Activated T-helper 17 cell treated with anti-CD3 and anti-CD28 coated beads, Interleukin-2, amount 50 U/mL, for 72 hours (primary cell): ENCODE measurements at regions not wholly inside any gene's neighbourhood (a gene's known extent, or its start where the extent isn't known, plus 50 kb on each side); places are given as distances from the start of the nearest gene placed in this dataset.

Source experiments
- ATAC-seq: fragments of 150-1000 bp; cut with Tn5 transposase; replicated peaks from 2 replicates; pipeline ENCODE4 v1.10.0; 2021; ENCODE audit warnings: mild to moderate bottlenecking, moderate library complexity
- H3K27ac Mint-ChIP-seq: one replicate; pipeline ENCODE4 v1.8.0; 2022; ENCODE audit warnings: mixed read lengths
- H3K27me3 Mint-ChIP-seq: one replicate; pipeline ENCODE4 v1.8.0; 2022; ENCODE audit warnings: mixed read lengths
- H3K36me3 Mint-ChIP-seq: one replicate; pipeline ENCODE4 v1.8.0; 2022; ENCODE audit warnings: low read depth, mild to moderate bottlenecking, mixed read lengths
- H3K4me1 Mint-ChIP-seq: one replicate; pipeline ENCODE4 v1.8.0; 2022; ENCODE audit warnings: mixed read lengths
- H3K4me3 Mint-ChIP-seq: one replicate; pipeline ENCODE4 v1.8.0; 2022; ENCODE audit warnings: mild to moderate bottlenecking, mixed read lengths
- H3K9me3 Mint-ChIP-seq: one replicate; pipeline ENCODE4 v1.8.0; 2022; ENCODE audit warnings: mixed read lengths

DNA sequence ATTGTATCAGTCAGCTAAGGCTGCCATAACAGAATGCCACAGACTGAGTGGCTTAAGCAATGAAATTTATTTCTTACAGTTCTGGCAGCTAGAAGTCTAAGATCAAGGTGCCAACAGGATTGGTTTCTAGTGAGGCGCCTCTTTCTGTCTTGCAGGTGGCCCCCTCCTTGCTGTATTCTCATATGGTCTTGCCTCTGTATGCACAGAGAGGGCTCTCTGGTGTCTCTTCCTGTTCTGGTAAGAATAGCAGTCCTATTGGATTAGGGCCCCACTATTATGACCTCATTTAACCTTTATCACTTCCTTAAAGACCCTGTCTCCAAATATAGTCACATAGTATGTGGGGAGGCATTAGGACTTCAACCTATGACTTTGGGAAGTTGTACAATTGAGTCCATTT, 253.9 kb downstream of the EDEM1 start:
- peaks cover 12% of the 10 kb centered on the region for H3K27me3 Mint-ChIP-seq
- no peaks in the 10 kb centered on the region for H3K4me1 Mint-ChIP-seq
- no peak overlapping the region for H3K4me3 Mint-ChIP-seq
- ATAC-seq = no peak
- no peak overlapping the region for H3K27ac Mint-ChIP-seq
- H3K9me3 Mint-ChIP-seq = no peaks in the 10 kb centered on the region
- no peaks in the 10 kb centered on the region for H3K36me3 Mint-ChIP-seq

DNA sequence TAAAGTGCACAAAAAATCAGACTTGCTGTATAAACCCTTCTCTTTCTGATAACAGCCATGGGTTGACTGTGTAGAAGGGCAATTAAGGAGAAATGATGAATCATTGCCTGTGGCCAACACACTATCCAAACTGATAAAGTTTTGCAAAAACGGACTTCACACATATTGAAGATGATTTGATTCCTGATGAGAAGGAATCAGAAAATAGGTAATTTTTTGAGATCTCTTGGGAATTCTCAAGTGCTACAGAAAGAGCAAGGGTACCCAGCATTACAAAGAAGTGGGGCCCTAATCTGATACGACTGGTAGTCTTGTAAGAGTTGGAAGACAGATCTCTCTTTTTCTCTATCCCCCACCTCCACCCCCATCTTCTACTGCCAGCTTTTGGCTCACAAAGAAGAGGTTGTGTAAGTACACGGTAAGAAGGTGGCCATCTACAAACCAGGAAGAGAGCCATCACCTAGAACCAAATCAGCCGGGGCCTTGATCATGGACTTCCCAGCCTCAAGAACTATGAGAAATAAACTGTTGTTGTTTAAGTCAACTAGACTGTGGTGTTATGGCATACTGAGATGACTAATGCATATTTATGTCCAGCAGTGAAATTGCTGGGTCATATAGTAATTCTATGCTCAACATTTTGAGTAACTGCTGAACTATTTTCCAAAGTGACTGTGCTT, 254.7 kb downstream of the EDEM1 start:
- ATAC-seq = no peak
- Mint-ChIP-seq H3K4me3 (no peak overlapping the region), H3K36me3 (no peaks in the 10 kb centered on the region), H3K9me3 (no peaks in the 10 kb centered on the region), H3K27me3 (peaks cover 11% of the 10 kb centered on the region), H3K4me1 (no peaks in the 10 kb centered on the region), H3K27ac (no peak overlapping the region)

DNA sequence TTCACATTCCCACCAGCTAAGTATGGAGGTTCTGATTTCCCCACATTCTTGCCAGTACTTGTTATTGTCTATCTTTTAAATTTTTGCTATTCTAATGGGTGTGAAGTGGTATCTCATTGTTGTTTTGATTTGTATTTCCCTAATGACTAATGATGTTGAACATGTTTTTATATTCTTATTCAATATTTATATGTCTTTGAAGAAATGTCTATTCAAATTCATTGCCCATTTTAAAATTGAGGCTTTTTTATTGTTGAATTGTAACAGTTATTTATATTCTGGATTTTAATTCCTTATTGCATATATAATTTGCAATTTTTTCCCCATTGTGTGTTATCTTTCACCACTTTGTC, 255.3 kb downstream of the EDEM1 start:
- H3K27ac Mint-ChIP-seq = no peak overlapping the region
- H3K27me3 Mint-ChIP-seq = peaks cover 9% of the 10 kb centered on the region
- no peaks in the 10 kb centered on the region for H3K9me3 Mint-ChIP-seq
- H3K36me3 Mint-ChIP-seq = no peaks in the 10 kb centered on the region
- ATAC-seq = no peak
- no peak overlapping the region for H3K4me3 Mint-ChIP-seq
- no peaks in the 10 kb centered on the region for H3K4me1 Mint-ChIP-seq

DNA sequence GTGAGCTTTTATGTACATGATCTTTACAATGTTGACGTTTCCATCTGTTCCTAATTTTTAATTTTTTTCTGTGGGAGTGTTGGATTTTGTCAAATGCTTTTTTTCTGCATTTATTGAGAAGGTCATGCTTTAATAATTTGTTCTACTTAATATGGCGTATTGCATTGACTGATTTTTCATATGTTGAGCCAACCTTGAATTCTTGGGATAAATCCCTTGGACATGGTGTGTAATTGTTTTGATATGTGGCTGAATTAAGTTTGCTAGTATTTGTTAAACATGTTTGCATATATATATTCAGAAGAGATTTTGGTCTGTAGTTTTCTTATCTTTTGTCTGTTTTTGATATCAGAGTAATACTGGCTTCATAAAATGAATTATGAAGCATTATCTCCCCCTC, 256.7 kb downstream of the EDEM1 start:
- H3K27me3 Mint-ChIP-seq = peaks cover under 1% of the 10 kb centered on the region
- no peak for ATAC-seq
- no peak overlapping the region for H3K4me3 Mint-ChIP-seq
- H3K4me1 Mint-ChIP-seq = no peaks in the 10 kb centered on the region
- no peaks in the 10 kb centered on the region for H3K9me3 Mint-ChIP-seq
- no peak overlapping the region for H3K27ac Mint-ChIP-seq
- H3K36me3 Mint-ChIP-seq = no peaks in the 10 kb centered on the region

DNA sequence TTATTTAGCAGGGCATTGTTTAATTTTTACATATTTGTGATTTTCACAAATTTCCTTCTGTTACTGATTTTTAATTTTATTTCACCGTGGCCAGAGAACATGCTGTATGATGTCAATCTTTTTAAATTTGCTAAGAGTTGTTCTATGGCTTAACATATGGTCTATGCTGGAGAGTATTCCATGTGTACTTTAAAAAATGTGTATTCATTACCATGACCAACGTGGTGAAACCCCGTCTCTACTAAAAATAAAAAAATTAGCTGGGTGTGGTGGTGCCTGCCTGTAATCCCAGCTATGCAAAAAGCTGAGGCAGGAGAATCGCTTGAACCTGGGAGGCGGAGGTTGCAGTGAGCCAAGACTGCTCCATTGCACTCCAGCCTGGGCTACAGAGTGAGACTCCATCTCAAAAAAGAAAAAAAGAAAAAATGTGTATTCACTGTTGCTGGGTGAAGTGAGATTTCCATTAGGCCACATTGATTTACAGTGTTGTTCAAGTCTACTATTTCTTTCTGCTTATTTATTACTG, 258.2 kb downstream of the EDEM1 start:
- no peak overlapping the region for H3K4me3 Mint-ChIP-seq
- H3K27me3 Mint-ChIP-seq = peaks cover 7% of the 10 kb centered on the region
- no peak overlapping the region for H3K27ac Mint-ChIP-seq
- H3K4me1 Mint-ChIP-seq = no peaks in the 10 kb centered on the region
- no peak for ATAC-seq
- no peaks in the 10 kb centered on the region for H3K9me3 Mint-ChIP-seq
- H3K36me3 Mint-ChIP-seq = no peaks in the 10 kb centered on the region

DNA sequence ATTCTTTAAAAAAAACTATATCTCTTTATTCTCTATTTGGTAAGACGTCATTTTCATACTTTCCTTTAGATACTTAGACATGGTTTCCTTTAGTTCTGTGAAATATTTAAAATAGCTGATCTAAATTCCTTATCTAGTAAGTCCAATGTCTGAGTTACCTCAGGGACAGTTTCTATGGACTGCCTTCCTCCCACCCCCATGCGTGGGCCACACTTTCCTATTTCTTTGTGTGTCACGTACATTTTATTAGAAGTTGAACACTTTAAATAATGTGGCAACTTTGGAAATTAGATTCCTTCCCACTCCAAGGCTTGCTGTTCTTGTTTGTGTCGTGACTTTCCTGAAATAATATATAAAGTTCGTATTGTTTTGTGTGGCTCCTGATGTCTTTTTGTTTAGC, 260.7 kb downstream of the EDEM1 start:
- ATAC-seq = no peak
- no peaks in the 10 kb centered on the region for H3K9me3 Mint-ChIP-seq
- H3K27ac Mint-ChIP-seq = no peak overlapping the region
- H3K36me3 Mint-ChIP-seq = no peaks in the 10 kb centered on the region
- no peaks in the 10 kb centered on the region for H3K4me1 Mint-ChIP-seq
- peaks cover 9% of the 10 kb centered on the region for H3K27me3 Mint-ChIP-seq
- no peak overlapping the region for H3K4me3 Mint-ChIP-seq

DNA sequence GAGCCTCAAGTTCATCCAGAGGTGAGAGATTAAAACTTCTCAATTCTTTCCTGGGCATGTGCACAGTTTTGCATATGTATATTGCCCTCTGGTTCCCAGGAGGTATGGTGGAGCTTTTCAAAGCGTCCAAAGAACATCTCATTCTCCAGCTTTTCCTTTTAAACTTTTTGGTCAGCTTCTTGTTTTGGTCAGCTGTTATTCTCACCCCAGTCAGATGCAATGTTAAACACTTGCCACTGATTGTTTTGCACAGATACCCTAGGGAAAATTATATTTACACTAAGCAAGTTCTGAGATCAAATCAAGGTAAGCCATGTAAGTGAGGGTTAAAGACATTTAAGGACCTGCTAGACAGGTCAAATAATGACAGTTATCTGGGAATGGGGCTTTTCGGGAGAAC, 261.3 kb downstream of the EDEM1 start:
- Mint-ChIP-seq H3K4me3 (no peak overlapping the region), H3K36me3 (no peaks in the 10 kb centered on the region), H3K4me1 (no peaks in the 10 kb centered on the region), H3K9me3 (no peaks in the 10 kb centered on the region), H3K27ac (no peak overlapping the region), H3K27me3 (peaks cover 10% of the 10 kb centered on the region)
- ATAC-seq = no peak

DNA sequence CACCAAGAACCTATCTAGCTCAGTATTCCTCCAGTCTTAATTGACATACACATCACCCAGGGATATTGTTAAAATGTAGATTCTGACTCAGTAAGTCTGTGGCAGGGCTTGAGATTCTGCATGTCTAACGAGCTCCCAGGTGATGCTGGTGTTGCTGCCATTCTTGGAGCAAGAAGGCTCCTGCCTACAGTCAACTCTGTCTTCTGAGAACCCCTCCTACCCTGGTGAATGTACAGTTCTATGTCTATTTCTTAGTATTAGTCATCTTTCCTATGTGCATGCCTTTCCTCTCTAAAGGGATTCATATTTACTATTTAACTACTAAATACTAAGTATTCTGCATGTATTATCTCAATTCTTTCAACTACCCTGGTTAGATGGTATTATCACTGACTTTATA, 268.7 kb downstream of the EDEM1 start:
- H3K27ac Mint-ChIP-seq = no peak overlapping the region
- no peaks in the 10 kb centered on the region for H3K4me1 Mint-ChIP-seq
- H3K36me3 Mint-ChIP-seq = no peaks in the 10 kb centered on the region
- H3K27me3 Mint-ChIP-seq = peaks cover 11% of the 10 kb centered on the region
- H3K4me3 Mint-ChIP-seq = no peak overlapping the region
- ATAC-seq = peak; percentile 71
- H3K9me3 Mint-ChIP-seq = no peaks in the 10 kb centered on the region

DNA sequence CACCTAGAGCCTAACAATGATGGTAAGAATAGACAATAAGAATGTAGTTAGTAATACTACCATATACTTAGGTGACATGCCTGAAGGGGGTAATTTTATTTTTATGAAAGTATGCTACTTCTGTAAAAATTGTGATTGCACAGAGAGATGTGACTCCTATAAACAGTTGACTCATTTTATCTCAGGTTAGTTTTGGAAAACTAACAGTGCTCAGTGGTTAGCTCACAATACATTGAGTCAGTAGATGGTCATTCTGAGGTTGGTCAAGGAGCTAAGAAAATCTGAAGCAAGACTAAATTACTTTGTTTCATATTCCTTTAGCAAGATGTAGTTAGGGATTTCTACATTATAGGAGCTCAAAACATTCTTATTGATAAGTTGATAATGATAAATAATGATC, 271.0 kb downstream of the EDEM1 start:
- ATAC-seq = no peak
- Mint-ChIP-seq H3K4me3 (no peak overlapping the region), H3K27me3 (peaks cover 19% of the 10 kb centered on the region), H3K27ac (no peak overlapping the region), H3K4me1 (no peaks in the 10 kb centered on the region), H3K9me3 (no peaks in the 10 kb centered on the region), H3K36me3 (no peaks in the 10 kb centered on the region)

DNA sequence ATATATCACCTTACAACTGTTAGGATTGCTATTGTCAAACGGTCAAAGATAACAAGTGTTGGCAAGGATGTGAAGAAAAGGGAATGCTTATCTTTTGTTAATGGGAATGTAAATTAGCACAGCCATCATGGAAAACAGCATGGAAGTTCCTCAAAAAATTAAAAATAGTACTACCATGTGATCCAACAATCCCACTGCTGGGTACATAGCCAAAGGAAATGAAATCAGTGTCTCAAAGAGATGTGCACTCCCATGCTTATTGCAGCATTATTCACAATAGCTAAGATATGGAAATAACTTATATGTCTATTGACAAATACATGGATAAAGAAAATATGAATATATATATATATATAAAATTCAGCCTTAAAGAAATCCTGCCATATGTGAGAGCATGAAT, 274.6 kb downstream of the EDEM1 start:
- Mint-ChIP-seq H3K27me3 (peaks cover 26% of the 10 kb centered on the region), H3K4me3 (no peak overlapping the region), H3K9me3 (no peaks in the 10 kb centered on the region), H3K27ac (no peak overlapping the region), H3K36me3 (no peaks in the 10 kb centered on the region), H3K4me1 (no peaks in the 10 kb centered on the region)
- ATAC-seq = no peak

DNA sequence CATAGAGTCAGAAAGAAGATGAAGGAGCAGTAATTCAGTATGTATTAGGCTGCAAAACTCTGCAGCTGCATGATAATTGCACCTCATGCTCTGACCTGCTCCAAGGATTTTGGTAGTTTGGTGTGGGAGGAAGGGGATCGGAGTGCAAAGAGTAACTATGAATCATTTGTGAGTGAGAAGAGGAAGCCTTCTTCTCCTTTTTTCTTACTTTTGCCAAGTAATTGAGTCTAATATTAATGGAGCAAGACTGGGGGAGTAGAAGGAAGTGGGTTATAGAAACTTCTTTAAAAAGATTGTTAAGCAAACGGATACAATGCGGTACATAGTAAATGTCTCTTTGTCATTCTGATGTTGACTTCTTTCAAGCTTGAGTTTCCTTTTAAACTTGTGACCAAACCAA, 276.5 kb downstream of the EDEM1 start:
- peaks cover 27% of the 10 kb centered on the region for H3K27me3 Mint-ChIP-seq

DNA sequence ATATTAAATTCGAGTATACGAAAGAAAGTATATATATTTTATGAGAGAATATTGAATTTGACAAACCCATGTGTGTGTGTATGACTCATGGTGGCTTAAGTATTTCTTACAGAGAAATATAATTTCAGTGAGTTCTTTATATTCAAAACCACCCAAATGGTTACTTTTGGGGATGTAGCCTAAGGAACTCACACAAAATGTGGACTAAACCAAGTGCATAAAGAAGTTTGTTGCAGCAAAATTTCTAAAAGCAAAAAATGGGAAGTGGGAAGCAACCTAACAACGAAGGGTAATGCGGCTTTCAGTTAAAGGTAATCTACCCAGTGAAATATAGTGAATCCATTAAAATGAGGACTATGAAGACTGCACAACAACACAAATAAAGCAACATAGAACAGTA, 277.1 kb downstream of the EDEM1 start:
- Mint-ChIP-seq H3K27ac (no peak overlapping the region), H3K9me3 (no peaks in the 10 kb centered on the region), H3K4me1 (no peaks in the 10 kb centered on the region), H3K27me3 (peaks cover 29% of the 10 kb centered on the region), H3K36me3 (no peaks in the 10 kb centered on the region), H3K4me3 (no peak overlapping the region)
- ATAC-seq = no peak

More for the DNA sequence above, 276.5 kb downstream of the EDEM1 start:
- Mint-ChIP-seq H3K4me1 (no peaks in the 10 kb centered on the region), H3K36me3 (no peaks in the 10 kb centered on the region), H3K4me3 (no peak overlapping the region), H3K27ac (no peak overlapping the region), H3K9me3 (no peaks in the 10 kb centered on the region)
- ATAC-seq = no peak

DNA sequence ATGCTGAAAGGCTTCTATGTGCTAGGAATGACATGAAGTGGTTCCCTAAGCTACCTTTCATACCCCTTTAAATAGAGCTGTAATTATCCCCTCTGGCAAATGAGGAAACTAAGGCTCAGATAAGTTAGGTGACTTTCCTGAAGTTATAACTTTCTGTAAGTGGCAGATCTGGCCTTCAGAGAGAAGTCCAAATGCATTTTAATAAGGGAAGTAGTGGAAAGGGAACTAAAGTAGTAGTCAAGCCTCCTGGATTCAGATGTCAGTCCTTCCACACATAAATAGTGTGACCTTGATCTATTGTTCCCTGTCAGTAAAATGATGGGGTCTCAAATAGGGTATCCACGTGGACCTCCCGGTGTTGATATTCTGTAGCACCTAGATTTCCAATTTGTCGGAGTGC, 277.7 kb downstream of the EDEM1 start:
- H3K27me3 Mint-ChIP-seq = peaks cover 28% of the 10 kb centered on the region
- H3K27ac Mint-ChIP-seq = no peak overlapping the region
- H3K4me3 Mint-ChIP-seq = no peak overlapping the region
- H3K9me3 Mint-ChIP-seq = no peaks in the 10 kb centered on the region
- no peak for ATAC-seq
- no peaks in the 10 kb centered on the region for H3K4me1 Mint-ChIP-seq
- no peaks in the 10 kb centered on the region for H3K36me3 Mint-ChIP-seq

DNA sequence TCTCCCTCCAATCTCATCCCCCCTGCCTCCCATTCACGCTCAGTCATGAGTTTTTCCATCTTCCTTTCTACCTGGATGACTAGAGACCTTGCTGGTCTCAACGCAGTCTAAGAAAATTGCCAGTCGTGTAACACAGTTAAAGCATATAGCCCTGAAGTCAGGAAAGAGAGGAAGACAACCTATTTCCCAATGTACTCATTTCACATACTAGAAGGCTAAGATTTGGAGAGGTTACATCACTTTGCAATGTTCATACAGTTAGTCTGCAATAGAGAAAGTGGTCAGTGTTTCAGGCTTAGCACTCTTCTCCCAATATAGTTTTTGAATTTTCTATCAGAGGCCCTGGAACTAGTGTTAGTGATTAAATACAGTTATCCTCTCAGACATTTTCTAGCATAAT, 278.6 kb downstream of the EDEM1 start:
- Mint-ChIP-seq H3K27me3 (peaks cover 26% of the 10 kb centered on the region), H3K9me3 (no peaks in the 10 kb centered on the region), H3K4me3 (no peak overlapping the region), H3K27ac (no peak overlapping the region), H3K36me3 (no peaks in the 10 kb centered on the region), H3K4me1 (no peaks in the 10 kb centered on the region)
- no peak for ATAC-seq

DNA sequence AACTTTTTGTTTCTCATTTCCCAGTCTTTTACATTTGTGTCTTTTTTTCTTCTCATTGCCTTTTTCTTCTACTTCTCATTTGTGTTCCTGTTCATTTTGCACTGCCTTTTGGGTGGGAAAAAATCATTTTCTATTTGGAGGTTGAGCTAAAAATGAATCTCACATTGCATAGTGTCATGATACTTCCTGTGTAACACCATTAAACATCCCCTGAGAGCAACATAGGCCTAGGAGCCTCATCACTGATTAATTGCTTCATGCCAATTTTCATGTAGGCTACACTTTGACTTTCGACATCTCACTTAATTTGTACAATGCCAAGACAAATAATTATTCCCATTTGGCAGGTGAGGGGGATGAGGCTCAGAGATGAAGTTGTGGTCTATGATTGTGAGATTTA, 279.2 kb downstream of the EDEM1 start:
- no peak overlapping the region for H3K4me3 Mint-ChIP-seq
- no peak for ATAC-seq
- H3K27ac Mint-ChIP-seq = no peak overlapping the region
- H3K9me3 Mint-ChIP-seq = no peaks in the 10 kb centered on the region
- no peaks in the 10 kb centered on the region for H3K4me1 Mint-ChIP-seq
- H3K27me3 Mint-ChIP-seq = peaks cover 23% of the 10 kb centered on the region
- H3K36me3 Mint-ChIP-seq = no peaks in the 10 kb centered on the region

DNA sequence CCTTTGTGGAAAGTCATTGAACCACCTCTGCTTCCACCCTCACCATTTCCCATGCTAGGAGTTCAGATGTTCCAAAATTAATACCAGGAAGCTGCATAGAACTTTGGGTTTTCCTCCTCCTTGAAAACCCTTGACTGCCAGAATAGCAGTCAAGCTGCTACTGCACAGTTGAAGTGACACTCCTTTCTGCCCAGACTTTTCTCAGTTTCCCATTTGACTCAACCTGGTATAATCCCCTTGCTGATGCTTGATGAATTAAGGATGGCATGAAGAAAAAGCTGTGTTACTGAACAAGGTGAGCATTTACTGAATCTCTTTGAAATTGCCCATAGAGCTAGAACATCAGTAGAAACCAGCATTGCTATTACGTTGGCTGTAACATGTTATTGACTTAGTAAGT, 286.0 kb downstream of the EDEM1 start:
- H3K27me3 Mint-ChIP-seq = peaks cover 11% of the 10 kb centered on the region
- peaks cover 3% of the 10 kb centered on the region for H3K9me3 Mint-ChIP-seq
- ATAC-seq = no peak
- no peaks in the 10 kb centered on the region for H3K4me1 Mint-ChIP-seq
- no peak overlapping the region for H3K4me3 Mint-ChIP-seq
- H3K36me3 Mint-ChIP-seq = no peaks in the 10 kb centered on the region
- no peak overlapping the region for H3K27ac Mint-ChIP-seq
